ENCODE measurements at regions not wholly inside any gene's neighbourhood (a gene's known extent, or its start where the extent isn't known, plus 50 kb on each side); places are given as distances from the start of the nearest gene placed in this dataset.
"Not testable (repeated sequence)": the region's sequence is repeated elsewhere in the genome, so short reads cannot be mapped to it uniquely, and the experiment has no call there.

DNA sequence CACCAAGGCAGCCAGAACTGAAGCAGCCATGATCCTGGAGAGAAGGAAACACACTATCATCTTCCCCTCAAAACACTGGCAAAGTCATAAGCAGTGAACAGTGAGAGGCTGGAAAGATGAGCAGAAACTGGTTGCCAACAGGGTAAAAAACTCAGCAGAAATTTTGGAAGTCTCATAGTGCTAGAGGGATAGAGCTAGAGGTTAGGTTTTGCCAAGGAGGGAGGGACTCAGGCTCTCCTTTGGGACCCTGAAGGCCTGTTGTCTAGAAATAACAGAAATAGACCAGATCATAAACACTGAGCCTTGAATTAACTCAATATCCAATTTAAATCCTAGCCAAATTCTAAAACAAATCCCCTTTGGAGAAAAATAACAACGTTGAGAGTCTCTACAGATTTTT, 853.6 kb downstream of the PRIM2 start:
- TF ChIP-seq, protein P1, sequence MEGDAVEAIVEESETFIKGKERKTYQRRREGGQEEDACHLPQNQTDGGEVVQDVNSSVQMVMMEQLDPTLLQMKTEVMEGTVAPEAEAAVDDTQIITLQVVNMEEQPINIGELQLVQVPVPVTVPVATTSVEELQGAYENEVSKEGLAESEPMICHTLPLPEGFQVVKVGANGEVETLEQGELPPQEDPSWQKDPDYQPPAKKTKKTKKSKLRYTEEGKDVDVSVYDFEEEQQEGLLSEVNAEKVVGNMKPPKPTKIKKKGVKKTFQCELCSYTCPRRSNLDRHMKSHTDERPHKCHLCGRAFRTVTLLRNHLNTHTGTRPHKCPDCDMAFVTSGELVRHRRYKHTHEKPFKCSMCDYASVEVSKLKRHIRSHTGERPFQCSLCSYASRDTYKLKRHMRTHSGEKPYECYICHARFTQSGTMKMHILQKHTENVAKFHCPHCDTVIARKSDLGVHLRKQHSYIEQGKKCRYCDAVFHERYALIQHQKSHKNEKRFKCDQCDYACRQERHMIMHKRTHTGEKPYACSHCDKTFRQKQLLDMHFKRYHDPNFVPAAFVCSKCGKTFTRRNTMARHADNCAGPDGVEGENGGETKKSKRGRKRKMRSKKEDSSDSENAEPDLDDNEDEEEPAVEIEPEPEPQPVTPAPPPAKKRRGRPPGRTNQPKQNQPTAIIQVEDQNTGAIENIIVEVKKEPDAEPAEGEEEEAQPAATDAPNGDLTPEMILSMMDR (IDR thresholded peaks at IDR 0.05), result not testable (repeated sequence)
- not testable (repeated sequence) for TF ChIP-seq POLR2A (IDR thresholded peaks at IDR 0.05)

Data from heart left ventricle (tissue), 13 donors.